ENCODE measurements at regions not wholly inside any gene's neighbourhood (a gene's known extent, or its start where the extent isn't known, plus 50 kb on each side); places are given as distances from the start of the nearest gene placed in this dataset.

DNA sequence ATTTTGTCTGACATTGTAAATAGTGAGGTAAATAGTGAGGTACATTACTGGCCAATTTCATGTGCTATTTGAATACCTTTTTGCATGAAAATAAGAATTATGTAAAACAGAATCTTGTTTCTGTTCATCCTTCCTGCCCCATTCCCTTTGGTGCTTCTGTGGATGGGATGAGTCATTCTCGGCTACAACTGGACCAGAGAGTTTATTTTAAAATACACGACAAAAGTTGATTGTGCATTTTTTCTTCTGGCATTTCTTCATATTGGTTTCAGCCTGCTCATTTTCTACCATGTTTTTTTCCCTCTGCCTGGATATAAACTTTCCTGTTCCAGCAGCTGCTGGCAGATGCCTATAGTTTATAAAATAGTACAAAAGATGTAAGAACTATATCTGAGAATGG is 107.5 kb downstream of the CYSLTR2 start:
- TF ChIP-seq, protein P1, sequence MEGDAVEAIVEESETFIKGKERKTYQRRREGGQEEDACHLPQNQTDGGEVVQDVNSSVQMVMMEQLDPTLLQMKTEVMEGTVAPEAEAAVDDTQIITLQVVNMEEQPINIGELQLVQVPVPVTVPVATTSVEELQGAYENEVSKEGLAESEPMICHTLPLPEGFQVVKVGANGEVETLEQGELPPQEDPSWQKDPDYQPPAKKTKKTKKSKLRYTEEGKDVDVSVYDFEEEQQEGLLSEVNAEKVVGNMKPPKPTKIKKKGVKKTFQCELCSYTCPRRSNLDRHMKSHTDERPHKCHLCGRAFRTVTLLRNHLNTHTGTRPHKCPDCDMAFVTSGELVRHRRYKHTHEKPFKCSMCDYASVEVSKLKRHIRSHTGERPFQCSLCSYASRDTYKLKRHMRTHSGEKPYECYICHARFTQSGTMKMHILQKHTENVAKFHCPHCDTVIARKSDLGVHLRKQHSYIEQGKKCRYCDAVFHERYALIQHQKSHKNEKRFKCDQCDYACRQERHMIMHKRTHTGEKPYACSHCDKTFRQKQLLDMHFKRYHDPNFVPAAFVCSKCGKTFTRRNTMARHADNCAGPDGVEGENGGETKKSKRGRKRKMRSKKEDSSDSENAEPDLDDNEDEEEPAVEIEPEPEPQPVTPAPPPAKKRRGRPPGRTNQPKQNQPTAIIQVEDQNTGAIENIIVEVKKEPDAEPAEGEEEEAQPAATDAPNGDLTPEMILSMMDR (IDR thresholded peaks at IDR 0.05), result no peak
- TF ChIP-seq POLR2A (IDR thresholded peaks at IDR 0.05), result no peak
- Histone ChIP-seq H3K36me3 (no peaks in the 10 kb centered on the region), H3K4me1 (no peaks in the 10 kb centered on the region), H3K27ac (no peak overlapping the region), H3K27me3 (no peaks in the 10 kb centered on the region), H3K4me3 (no peak overlapping the region), H3K9me3 (no peaks in the 10 kb centered on the region)
- intact Hi-C loops (cut with DNase I; ENCODE audit: low total_unique reads), result no loop called here
- no peak for DNase-seq

DNA sequence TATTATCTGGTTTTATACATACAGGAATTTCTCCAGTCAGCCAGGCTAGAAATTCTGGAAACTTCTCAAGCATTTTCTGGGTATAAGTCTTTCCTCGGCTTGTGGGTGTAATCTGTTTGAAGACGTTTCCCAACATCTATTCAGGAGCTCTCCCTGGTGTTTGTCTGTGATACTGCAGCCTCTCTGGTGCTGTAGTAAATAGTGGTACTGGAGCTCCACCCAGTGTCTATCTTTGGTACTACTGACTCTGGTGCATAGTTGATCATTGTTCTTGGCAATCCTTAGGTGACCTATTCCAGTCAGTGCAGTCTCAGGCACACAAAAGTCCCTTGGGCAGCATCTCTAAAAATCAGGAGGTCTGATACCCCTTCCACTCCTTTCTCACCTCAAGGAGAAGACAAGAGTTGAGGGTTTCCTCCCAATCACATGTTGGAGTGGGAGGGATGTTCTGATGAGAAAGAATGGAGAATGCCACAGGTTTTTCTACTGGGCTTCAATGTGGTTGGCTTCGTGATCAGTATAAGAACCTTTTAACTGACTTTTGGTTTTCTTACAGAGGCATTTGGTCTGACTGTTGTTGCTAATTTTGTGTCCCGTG is 115.5 kb downstream of the CYSLTR2 start:
- H3K27me3 ChIP-seq, result no peaks in the 10 kb centered on the region
- peak in 1 of 2 donors; percentile 19 for TF ChIP-seq POLR2A (IDR thresholded peaks at IDR 0.05)
- TF ChIP-seq, protein P1 (IDR thresholded peaks at IDR 0.05), result peak; percentile 84 to 99 (median 92)
- no peak overlapping the region for H3K27ac ChIP-seq
- H3K9me3 ChIP-seq, result peaks cover 0 to 5% of the 10 kb centered on the region in 2 donors
- H3K36me3 ChIP-seq, result no peaks in the 10 kb centered on the region
- no peaks in the 10 kb centered on the region for H3K4me1 ChIP-seq
- no peak overlapping the region for H3K4me3 ChIP-seq
- intact Hi-C loops (cut with DNase I; ENCODE audit: low total_unique reads), result no loop called here
- peak; percentile 61 to 83 for DNase-seq

DNA sequence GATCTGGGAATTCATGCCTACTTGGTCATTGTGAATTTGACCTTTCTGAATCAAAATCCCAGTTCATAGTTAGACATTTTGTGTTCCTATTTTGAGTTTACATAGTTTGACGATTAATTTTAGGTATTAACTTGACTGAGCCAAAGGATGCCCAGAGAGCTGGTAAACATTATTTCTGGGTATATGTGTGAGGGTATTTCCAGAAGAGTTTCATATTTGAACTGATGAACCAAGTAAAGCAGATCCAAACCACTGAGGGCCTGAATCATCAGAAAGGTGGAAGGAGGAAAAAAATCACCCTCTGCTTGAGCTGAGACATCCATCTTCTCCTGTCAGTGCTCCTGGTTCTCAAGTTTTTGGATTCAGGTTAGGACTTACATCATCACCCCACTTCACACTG is 116.6 kb downstream of the CYSLTR2 start:
- DNase-seq, result no peak
- no peaks in the 10 kb centered on the region for H3K36me3 ChIP-seq
- no peaks in the 10 kb centered on the region for H3K4me1 ChIP-seq
- TF ChIP-seq, protein P1 (IDR thresholded peaks at IDR 0.05), result no peak
- TF ChIP-seq POLR2A (IDR thresholded peaks at IDR 0.05), result no peak
- H3K27me3 ChIP-seq, result no peaks in the 10 kb centered on the region
- no peak overlapping the region for H3K4me3 ChIP-seq
- peaks cover 0 to 5% of the 10 kb centered on the region in 2 donors for H3K9me3 ChIP-seq
- H3K27ac ChIP-seq, result no peak overlapping the region
- intact Hi-C loops (cut with DNase I; ENCODE audit: low total_unique reads), result no loop called here

DNA sequence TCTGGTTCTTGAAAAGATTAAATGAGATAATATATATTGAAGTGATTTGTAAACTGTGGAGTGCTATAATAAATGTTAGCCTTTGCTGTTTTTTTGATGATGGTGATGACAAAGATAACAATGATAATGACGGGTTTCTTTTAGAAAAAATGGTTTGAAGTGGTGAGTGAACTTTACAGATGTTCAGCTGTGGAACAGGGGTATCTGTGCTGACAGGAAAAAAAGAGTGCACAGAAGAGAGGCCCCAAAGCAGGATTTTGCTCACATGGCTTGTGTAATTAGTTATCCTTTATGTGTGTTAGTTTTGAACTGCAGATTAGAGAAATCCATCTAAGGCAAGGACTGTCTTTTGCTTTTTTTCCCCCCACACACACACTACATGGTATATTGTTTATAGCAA is 119.2 kb downstream of the CYSLTR2 start:
- DNase-seq, result no peak
- no peak overlapping the region for H3K27ac ChIP-seq
- no peak overlapping the region for H3K4me3 ChIP-seq
- TF ChIP-seq, protein P1 (IDR thresholded peaks at IDR 0.05), result no peak
- H3K36me3 ChIP-seq, result no peaks in the 10 kb centered on the region
- peaks cover 0 to under 1% of the 10 kb centered on the region in 2 donors for H3K9me3 ChIP-seq
- H3K27me3 ChIP-seq, result no peaks in the 10 kb centered on the region
- H3K4me1 ChIP-seq, result no peaks in the 10 kb centered on the region
- intact Hi-C loops (cut with DNase I; ENCODE audit: low total_unique reads), result no loop called here

DNA sequence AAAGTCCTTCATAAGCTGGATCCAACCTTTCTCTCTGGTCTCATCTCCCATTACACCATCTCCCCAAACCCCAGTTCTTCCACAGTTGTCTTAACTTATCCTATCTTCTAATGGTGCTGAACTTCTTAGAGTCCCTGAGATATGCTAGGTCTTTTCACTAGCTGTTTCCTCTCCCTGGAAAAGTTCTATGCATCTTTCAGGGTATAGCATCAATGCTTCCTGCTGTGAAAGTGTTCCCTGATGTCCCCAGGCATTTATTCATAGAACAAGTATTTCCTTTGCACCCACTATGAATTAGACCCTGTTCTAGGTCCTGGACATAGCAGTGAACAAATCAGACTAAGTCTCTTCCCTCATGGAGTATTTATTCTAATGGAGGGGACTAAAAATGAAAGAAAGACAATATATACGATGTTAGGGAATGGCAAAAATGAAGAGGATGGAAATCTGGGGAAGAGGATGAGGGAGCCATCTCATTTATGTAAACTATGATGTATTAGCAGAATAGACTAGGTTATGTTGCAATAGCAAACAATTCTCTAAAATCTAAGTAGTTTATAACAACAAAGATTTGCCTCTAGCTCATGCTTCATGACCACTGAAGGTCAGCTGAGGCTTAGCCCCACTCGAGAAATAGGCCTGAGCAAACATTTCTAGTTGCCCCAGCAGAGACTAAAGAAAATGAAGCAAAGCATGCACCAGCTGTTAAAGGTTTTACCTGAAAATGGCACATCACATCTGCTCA is 120.0 kb downstream of the CYSLTR2 start:
- H3K9me3 ChIP-seq, result no peaks in the 10 kb centered on the region
- H3K4me1 ChIP-seq, result no peaks in the 10 kb centered on the region
- intact Hi-C loops (cut with DNase I; ENCODE audit: low total_unique reads), result no loop called here
- DNase-seq, result no peak
- H3K4me3 ChIP-seq, result no peak overlapping the region
- no peak overlapping the region for H3K27ac ChIP-seq
- TF ChIP-seq, protein P1 (IDR thresholded peaks at IDR 0.05), result no peak
- TF ChIP-seq POLR2A (IDR thresholded peaks at IDR 0.05), result no peak
- H3K27me3 ChIP-seq, result no peaks in the 10 kb centered on the region
- no peaks in the 10 kb centered on the region for H3K36me3 ChIP-seq

Measured in uterus (tissue), 3 donors.